Stimulated activated CD8-positive, alpha-beta memory T cell treated with anti-CD3 and anti-CD28 coated beads, Interleukin-4, amount 100 ng/mL, for 4 hours (primary cell): ENCODE measurements at regions not wholly inside any gene's neighbourhood (a gene's known extent, or its start where the extent isn't known, plus 50 kb on each side); places are given as distances from the start of the nearest gene placed in this dataset.
"Not testable (repeated sequence)": the region's sequence is repeated elsewhere in the genome, so short reads cannot be mapped to it uniquely, and the experiment has no call there.

ENCODE experiments used
- DNase-seq, 2 donors: peaks; one replicate each; pipeline ENCODE4 v3.0.0-alpha.2; 2020; ENCODE audit warnings: low read depth in 2 of 2, low spot score in 1 of 2

- DNase-seq = no peak
Measured at GRCh38 chr14:51444353-51445000, 204.4 kb downstream of the TMX1 start.

GRCh38 chr14:51445001-51445390 is 204.9 kb downstream of the TMX1 start:
- no peak for DNase-seq

- DNase-seq = no peak
Measured at GRCh38 chr14:51446771-51447170, 204.9 kb upstream of the FRMD6 start.

- DNase-seq = no peak
Measured at GRCh38 chr14:51447411-51447810, 204.3 kb upstream of the FRMD6 start.

GRCh38 chr14:51448831-51449670 is 202.7 kb upstream of the FRMD6 start:
- DNase-seq = no peak

- DNase-seq = no peak
Measured at GRCh38 chr14:51449681-51450080, 202.0 kb upstream of the FRMD6 start.

GRCh38 chr14:51451561-51451960 is 200.1 kb upstream of the FRMD6 start:
- no peak for DNase-seq

- DNase-seq = no peak
Measured at GRCh38 chr14:51453869-51454268, 197.8 kb upstream of the FRMD6 start.

GRCh38 chr14:51454351-51454750 is 197.4 kb upstream of the FRMD6 start:
- DNase-seq = no peak

- DNase-seq = no peak
Measured at GRCh38 chr14:51455041-51455835, 196.5 kb upstream of the FRMD6 start.

GRCh38 chr14:51457843-51458562 is 193.7 kb upstream of the FRMD6 start:
- no peak for DNase-seq

GRCh38 chr14:51458563-51458955 is 193.2 kb upstream of the FRMD6 start:
- DNase-seq = no peak

- no peak for DNase-seq
Measured at GRCh38 chr14:51460011-51460410, 191.7 kb upstream of the FRMD6 start.

GRCh38 chr14:51462182-51462581 is 189.5 kb upstream of the FRMD6 start:
- no peak for DNase-seq

- no peak for DNase-seq
Measured at GRCh38 chr14:51462706-51463105, 189.0 kb upstream of the FRMD6 start.

GRCh38 chr14:51463461-51463860 is 188.2 kb upstream of the FRMD6 start:
- no peak for DNase-seq

- DNase-seq = no peak
Measured at GRCh38 chr14:51464411-51464810, 187.3 kb upstream of the FRMD6 start.

GRCh38 chr14:51465486-51465885 is 186.2 kb upstream of the FRMD6 start:
- DNase-seq = no peak

- DNase-seq = not testable (repeated sequence)
Measured at GRCh38 chr14:51467392-51467791, 184.3 kb upstream of the FRMD6 start.

- no peak for DNase-seq
Measured at GRCh38 chr14:51468523-51468922, 183.2 kb upstream of the FRMD6 start.

GRCh38 chr14:51472881-51473280 is 178.8 kb upstream of the FRMD6 start:
- DNase-seq = no peak
